Loucy (cell line): ENCODE measurements at regions not wholly inside any gene's neighbourhood (a gene's known extent, or its start where the extent isn't known, plus 50 kb on each side); places are given as distances from the start of the nearest gene placed in this dataset.

Source experiments
- H2AFZ ChIP-seq: fragments of 200-600 bp; sonication (generic); 2 replicates; pipeline ENCODE4 v1.6.0; 2016; ENCODE audit warnings: antibody characterized with exemption, mild to moderate bottlenecking, low read length, moderate library complexity
- H3F3A ChIP-seq: fragments of 200-600 bp; 2 replicates; pipeline ENCODE4 v1.6.0; 2016; ENCODE audit warnings: antibody characterized with exemption, low read depth, mild to moderate bottlenecking
- H3K27me3 ChIP-seq: fragments of 200-600 bp; sonication (generic); 2 replicates; pipeline ENCODE4 v1.6.1; 2014; ENCODE audit warnings: low read length, mild to moderate bottlenecking; ENCODE audit not compliant: insufficient read depth, poor library complexity, severe bottlenecking
- H3K36me3 ChIP-seq: fragments of 200-600 bp; sonication (generic); 2 replicates; pipeline ENCODE4 v1.6.1; 2016; ENCODE audit warnings: low read length; ENCODE audit not compliant: insufficient read depth
- H3K4me1 ChIP-seq: fragments of 200-600 bp; sonication (generic); 2 replicates; pipeline ENCODE4 v1.5.1; 2014; ENCODE audit warnings: low read length, mild to moderate bottlenecking; ENCODE audit not compliant: insufficient read depth, poor library complexity, severe bottlenecking
- H3K4me2 ChIP-seq: fragments of 200-600 bp; sonication (generic); 2 replicates; pipeline ENCODE4 v1.6.0; 2014; ENCODE audit warnings: antibody characterized with exemption, low read length, low read depth, mild to moderate bottlenecking; ENCODE audit not compliant: poor library complexity, severe bottlenecking
- H3K4me3 ChIP-seq: fragments of 200-600 bp; sonication (generic); 2 replicates; pipeline ENCODE4 v1.5.1; 2014; ENCODE audit warnings: low read length, mild to moderate bottlenecking, mixed read lengths; ENCODE audit not compliant: poor library complexity, severe bottlenecking
- H3K79me2 ChIP-seq: fragments of 200-600 bp; sonication (generic); 2 replicates; pipeline ENCODE4 v1.6.1; 2014; ENCODE audit warnings: low read length; ENCODE audit not compliant: insufficient read depth
- H3K9ac ChIP-seq: fragments of 200-600 bp; sonication (generic); 2 replicates; pipeline ENCODE4 v1.6.0; 2014; ENCODE audit warnings: mild to moderate bottlenecking, low read depth, low read length, moderate library complexity; ENCODE audit not compliant: poor library complexity, severe bottlenecking
- H3K9me2 ChIP-seq: fragments of 200-600 bp; sonication (generic); replicated peaks from 2 replicates; pipeline ENCODE4 v1.6.1; 2016; ENCODE audit warnings: low read depth, low read length, mixed read lengths
- H3K9me3 ChIP-seq: fragments of 200-600 bp; sonication (generic); 2 replicates; pipeline ENCODE4 v1.6.1; 2014; ENCODE audit warnings: mild to moderate bottlenecking, antibody characterized with exemption, low read length, low read depth; ENCODE audit not compliant: insufficient read depth
- H4K20me1 ChIP-seq: fragments of 200-600 bp; sonication (generic); 2 replicates; pipeline ENCODE4 v1.6.0; 2014; ENCODE audit warnings: antibody characterized with exemption, low read length, mild to moderate bottlenecking; ENCODE audit not compliant: insufficient read depth, poor library complexity, severe bottlenecking
- CTCF ChIP-seq: fragments of 200-600 bp; sonication (generic); conservative IDR thresholded peaks from 2 replicates; pipeline ENCODE4 v1.5.1; 2014; ENCODE audit warnings: mild to moderate bottlenecking, antibody characterized with exemption, low read length
- EZH2phosphoT487 ChIP-seq: fragments of 200-600 bp; IDR thresholded peaks from 2 replicates; pipeline ENCODE4 v1.6.1; 2018; ENCODE audit warnings: antibody characterized with exemption, mild to moderate bottlenecking, moderate library complexity, borderline replicate concordance

GRCh38 chr4:13316354-13316753 is 167.8 kb downstream of the RAB28 start:
- Histone ChIP-seq H3K4me1 (no peaks in the 10 kb centered on the region), H3K36me3 (no peaks in the 10 kb centered on the region), H4K20me1 (no peaks in the 10 kb centered on the region), H3K79me2 (no peaks in the 10 kb centered on the region), H3K9ac (no peak overlapping the region), H3K27me3 (no peaks in the 10 kb centered on the region), H2AFZ (no peak overlapping the region), H3K9me3 (no peaks in the 10 kb centered on the region), H3K9me2 (no peaks in the 10 kb centered on the region), H3K4me2 (no peak overlapping the region), H3K4me3 (no peak overlapping the region), H3F3A (no peaks in the 10 kb centered on the region)
- TF ChIP-seq CTCF, result no peak
- no peak for TF ChIP-seq EZH2phosphoT487

- H3K36me3 ChIP-seq, result no peaks in the 10 kb centered on the region
- H3K4me1 ChIP-seq, result no peaks in the 10 kb centered on the region
- no peak overlapping the region for H3K9ac ChIP-seq
- no peaks in the 10 kb centered on the region for H3K9me3 ChIP-seq
- no peaks in the 10 kb centered on the region for H3F3A ChIP-seq
- H3K4me2 ChIP-seq, result no peak overlapping the region
- TF ChIP-seq CTCF, result no peak
- no peak for TF ChIP-seq EZH2phosphoT487
- H4K20me1 ChIP-seq, result no peaks in the 10 kb centered on the region
- H3K4me3 ChIP-seq, result no peak overlapping the region
- no peaks in the 10 kb centered on the region for H3K9me2 ChIP-seq
- no peaks in the 10 kb centered on the region for H3K79me2 ChIP-seq
- no peak overlapping the region for H2AFZ ChIP-seq
- no peaks in the 10 kb centered on the region for H3K27me3 ChIP-seq
Observed at GRCh38 chr4:13313856-13314255, 170.3 kb downstream of the RAB28 start.

DNA sequence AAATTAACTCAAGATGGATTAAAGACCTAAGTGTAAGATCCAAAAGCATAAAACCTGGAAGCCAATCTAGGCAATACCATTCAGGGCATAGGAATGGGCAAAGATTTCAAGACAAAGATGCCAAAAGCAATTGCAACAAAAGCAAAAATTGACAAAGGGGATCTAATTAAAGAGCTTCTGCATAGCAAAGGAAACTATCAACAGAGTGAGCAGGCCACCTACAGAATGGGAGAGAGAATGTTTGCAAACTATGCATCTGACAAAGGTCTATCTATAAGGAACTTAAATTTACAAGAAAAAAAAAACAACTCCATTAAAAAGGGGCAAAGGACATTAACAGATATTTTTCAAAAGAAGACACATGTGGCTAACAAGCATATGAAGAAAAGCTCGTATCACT is 171.9 kb downstream of the RAB28 start:
- H2AFZ ChIP-seq, result no peak overlapping the region
- no peaks in the 10 kb centered on the region for H3K9me3 ChIP-seq
- no peak overlapping the region for H3K4me2 ChIP-seq
- H3F3A ChIP-seq, result no peaks in the 10 kb centered on the region
- no peaks in the 10 kb centered on the region for H3K9me2 ChIP-seq
- no peaks in the 10 kb centered on the region for H4K20me1 ChIP-seq
- no peak for TF ChIP-seq EZH2phosphoT487
- no peak for TF ChIP-seq CTCF
- no peak overlapping the region for H3K4me3 ChIP-seq
- no peak overlapping the region for H3K9ac ChIP-seq
- H3K36me3 ChIP-seq, result no peaks in the 10 kb centered on the region
- no peaks in the 10 kb centered on the region for H3K4me1 ChIP-seq
- no peaks in the 10 kb centered on the region for H3K27me3 ChIP-seq
- H3K79me2 ChIP-seq, result no peaks in the 10 kb centered on the region
